Mesothelial cell of epicardium (in vitro differentiated cells): ENCODE measurements at regions not wholly inside any gene's neighbourhood (a gene's known extent, or its start where the extent isn't known, plus 50 kb on each side); places are given as distances from the start of the nearest gene placed in this dataset.
"Not testable (repeated sequence)": the region's sequence is repeated elsewhere in the genome, so short reads cannot be mapped to it uniquely, and the experiment has no call there.

Source experiments
- DNase-seq, 2 experiments: peaks; one replicate each; pipeline ENCODE4 v3.0.0; 2021; ENCODE audit warnings: low spot score in 2 of 2; ENCODE audit not compliant: unreplicated experiment in 2 of 2
- H3K27ac Mint-ChIP-seq: 2 replicates; pipeline ENCODE4 v1.8.0; 2021; ENCODE audit warnings: mixed read lengths
- H3K27me3 Mint-ChIP-seq: 2 replicates; pipeline ENCODE4 v1.8.0; 2021; ENCODE audit warnings: low read depth, mixed read lengths
- H3K36me3 Mint-ChIP-seq: 2 replicates; pipeline ENCODE4 v1.8.0; 2021; ENCODE audit warnings: mixed read lengths
- H3K4me1 Mint-ChIP-seq: 2 replicates; pipeline ENCODE4 v1.8.0; 2021; ENCODE audit warnings: mixed read lengths
- H3K4me3 Mint-ChIP-seq: 2 replicates; pipeline ENCODE4 v1.8.0; 2021; ENCODE audit warnings: mild to moderate bottlenecking, moderate library complexity, mixed read lengths
- H3K9me3 Mint-ChIP-seq: 2 replicates; pipeline ENCODE4 v1.8.0; 2021; ENCODE audit warnings: mixed read lengths
- TF ChIP-seq, protein P1 (sequence below): fragments of 200-600 bp; sonication (generic); IDR thresholded peaks from one replicate; pipeline ENCODE4 v1.5.0; 2021; ENCODE audit warnings: antibody characterized with exemption; ENCODE audit not compliant: unreplicated experiment

DNA sequence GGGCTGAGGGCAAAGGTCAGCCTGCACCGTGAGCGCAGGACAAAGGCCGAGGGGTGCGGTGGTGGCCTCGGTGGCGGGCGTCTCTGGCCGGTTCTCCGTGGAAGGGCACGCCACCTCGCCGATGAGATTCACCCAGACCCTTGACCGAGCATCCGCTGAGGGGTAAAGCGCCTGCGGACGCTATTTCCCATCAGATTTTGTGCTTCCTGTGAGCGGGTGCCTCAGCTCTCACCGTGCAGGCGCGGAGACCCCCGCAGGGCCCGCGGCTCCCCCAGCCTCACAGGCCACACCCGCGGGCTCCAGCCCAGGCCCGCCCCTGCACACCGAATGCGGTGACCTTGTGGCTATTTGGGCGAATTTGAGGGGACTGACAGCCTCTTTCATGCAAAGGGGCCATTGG lies 348.0 kb downstream of the TEX29 start:
- no peak for DNase-seq
- H3K9me3 Mint-ChIP-seq, result no peaks in the 10 kb centered on the region
- peaks cover 8% of the 10 kb centered on the region for H3K27me3 Mint-ChIP-seq
- TF ChIP-seq, protein P1, sequence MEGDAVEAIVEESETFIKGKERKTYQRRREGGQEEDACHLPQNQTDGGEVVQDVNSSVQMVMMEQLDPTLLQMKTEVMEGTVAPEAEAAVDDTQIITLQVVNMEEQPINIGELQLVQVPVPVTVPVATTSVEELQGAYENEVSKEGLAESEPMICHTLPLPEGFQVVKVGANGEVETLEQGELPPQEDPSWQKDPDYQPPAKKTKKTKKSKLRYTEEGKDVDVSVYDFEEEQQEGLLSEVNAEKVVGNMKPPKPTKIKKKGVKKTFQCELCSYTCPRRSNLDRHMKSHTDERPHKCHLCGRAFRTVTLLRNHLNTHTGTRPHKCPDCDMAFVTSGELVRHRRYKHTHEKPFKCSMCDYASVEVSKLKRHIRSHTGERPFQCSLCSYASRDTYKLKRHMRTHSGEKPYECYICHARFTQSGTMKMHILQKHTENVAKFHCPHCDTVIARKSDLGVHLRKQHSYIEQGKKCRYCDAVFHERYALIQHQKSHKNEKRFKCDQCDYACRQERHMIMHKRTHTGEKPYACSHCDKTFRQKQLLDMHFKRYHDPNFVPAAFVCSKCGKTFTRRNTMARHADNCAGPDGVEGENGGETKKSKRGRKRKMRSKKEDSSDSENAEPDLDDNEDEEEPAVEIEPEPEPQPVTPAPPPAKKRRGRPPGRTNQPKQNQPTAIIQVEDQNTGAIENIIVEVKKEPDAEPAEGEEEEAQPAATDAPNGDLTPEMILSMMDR, result no peak
- no peaks in the 10 kb centered on the region for H3K36me3 Mint-ChIP-seq
- no peak overlapping the region for H3K4me3 Mint-ChIP-seq
- H3K27ac Mint-ChIP-seq, result no peak overlapping the region
- H3K4me1 Mint-ChIP-seq, result no peaks in the 10 kb centered on the region

DNA sequence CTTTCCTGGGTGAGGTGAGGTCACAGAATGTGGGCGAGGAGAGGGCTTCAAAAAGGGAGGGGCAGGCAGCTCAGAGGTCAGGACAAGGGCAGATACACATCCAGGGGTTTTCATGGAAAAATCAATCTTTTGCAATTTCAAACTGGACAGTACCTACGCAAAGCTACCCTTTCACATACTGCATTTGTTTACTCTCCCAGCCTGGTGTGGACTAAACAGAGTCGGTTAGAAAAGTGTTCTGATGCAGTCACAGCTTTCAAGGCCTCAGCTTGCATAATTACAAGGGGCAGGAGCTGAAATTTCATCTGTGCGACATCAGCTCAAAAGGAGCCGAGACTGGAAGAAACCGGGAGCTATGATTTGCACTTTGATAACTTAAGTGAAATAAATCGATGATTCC lies 351.8 kb downstream of the TEX29 start:
- H3K27ac Mint-ChIP-seq, H3K4me3 Mint-ChIP-seq, H3K36me3 Mint-ChIP-seq: not testable (repeated sequence)

DNA sequence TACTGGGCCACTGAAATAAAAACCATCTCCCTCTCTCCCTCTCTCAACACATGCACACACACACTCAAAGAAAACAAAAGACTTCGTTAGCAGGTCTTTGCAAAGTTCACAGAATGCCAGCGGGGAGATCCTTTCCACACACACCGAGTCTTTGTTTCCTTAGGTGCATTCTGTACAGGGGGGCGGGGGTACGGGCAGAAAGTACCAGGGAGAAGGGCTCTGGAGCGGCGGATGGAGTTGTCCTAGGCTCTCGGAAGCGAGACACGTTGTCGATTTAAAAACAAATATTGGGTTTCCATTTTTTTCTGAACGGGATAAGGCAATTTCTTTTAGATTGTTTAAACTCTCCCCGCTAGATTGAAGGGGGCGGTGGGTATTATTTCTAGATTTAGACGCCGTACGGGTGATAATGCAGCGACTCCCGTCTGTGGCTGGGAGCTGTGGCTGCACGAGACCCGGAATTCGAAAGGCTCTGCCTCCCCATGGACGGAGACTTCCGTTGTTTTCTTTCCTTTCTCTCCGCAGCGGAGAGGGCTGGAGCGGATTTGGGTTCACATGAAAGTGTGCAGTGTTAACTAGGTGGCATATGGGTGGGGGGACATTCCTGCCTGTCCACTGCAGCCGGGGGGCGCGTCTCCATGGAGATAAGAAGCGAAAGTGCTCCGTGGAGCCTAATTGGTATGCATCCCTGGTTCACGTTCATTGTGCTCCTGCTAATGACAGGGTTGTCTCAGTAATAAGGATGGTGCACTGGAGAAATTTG lies 357.9 kb downstream of the TEX29 start:
- not testable (repeated sequence) for H3K27ac Mint-ChIP-seq, H3K36me3 Mint-ChIP-seq, DNase-seq, H3K4me3 Mint-ChIP-seq, H3K27me3 Mint-ChIP-seq, H3K4me1 Mint-ChIP-seq, H3K9me3 Mint-ChIP-seq

More for the DNA sequence above, 351.8 kb downstream of the TEX29 start:
- H3K27me3 Mint-ChIP-seq, H3K9me3 Mint-ChIP-seq, DNase-seq, H3K4me1 Mint-ChIP-seq: not testable (repeated sequence)

DNA sequence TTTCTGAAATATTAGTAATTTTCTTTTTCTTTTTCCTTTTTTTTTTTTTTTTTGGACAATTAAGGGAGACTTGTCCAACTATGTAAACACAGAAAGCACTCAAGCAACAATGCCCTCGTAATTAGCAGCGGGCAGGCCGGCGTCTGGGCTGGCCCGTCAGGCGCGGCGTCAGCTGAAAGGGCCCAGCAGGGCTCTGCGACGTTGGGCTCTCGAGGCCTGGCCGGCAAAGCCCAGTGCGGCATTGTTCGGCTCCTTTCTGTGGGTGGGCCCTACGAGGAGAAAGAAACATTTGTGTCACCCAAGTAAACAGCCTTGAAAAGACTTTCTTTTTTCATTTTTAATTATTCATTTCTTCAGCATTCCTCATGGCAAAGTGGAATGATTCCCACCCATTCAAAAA lies 359.2 kb downstream of the TEX29 start:
- H3K27me3 Mint-ChIP-seq, H3K4me3 Mint-ChIP-seq, H3K36me3 Mint-ChIP-seq, DNase-seq, H3K4me1 Mint-ChIP-seq, H3K9me3 Mint-ChIP-seq, H3K27ac Mint-ChIP-seq: not testable (repeated sequence)

DNA sequence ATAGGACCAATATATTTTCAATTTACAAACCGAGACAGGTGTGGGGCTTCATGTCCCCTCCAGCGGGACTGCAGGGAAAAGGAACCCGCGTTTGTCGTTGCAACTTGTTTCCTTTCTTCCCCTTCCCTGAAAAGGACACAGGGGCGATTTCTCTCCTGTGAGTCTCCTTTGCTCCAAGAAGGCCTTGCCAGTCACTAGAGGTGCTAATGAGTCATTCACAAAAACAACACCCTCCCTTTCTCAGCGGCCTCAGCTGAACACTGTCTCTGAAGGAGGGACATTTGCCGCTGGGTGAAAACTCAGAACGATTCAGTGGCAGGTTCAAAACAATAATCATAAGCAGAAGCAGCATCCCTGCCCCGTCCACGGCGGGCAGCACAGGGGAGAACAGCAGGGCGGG lies 359.7 kb downstream of the TEX29 start:
- H3K4me3 Mint-ChIP-seq, H3K27me3 Mint-ChIP-seq, H3K27ac Mint-ChIP-seq, DNase-seq, H3K36me3 Mint-ChIP-seq, H3K9me3 Mint-ChIP-seq, H3K4me1 Mint-ChIP-seq: not testable (repeated sequence)

DNA sequence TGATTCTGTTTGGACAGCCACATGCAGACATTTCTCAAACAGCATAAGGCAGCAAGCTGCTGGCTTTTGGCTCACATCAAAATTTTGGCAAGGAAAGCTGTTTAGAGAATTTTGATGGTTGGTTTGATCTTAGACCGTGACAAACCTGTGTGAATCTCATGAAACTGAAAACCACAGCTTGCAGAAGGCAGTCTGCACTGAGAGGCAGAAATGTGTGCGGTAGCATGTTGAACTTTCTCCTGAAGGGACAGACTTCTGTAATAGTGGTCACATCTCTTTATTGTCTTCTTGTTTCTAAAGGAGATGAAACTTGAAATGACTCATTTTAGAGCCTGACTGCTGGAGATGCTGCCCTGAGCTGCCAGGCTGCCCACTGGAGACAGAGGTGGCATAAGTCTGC lies 371.6 kb downstream of the TEX29 start:
- H3K9me3 Mint-ChIP-seq, H3K4me3 Mint-ChIP-seq, H3K27me3 Mint-ChIP-seq, DNase-seq, H3K4me1 Mint-ChIP-seq, H3K27ac Mint-ChIP-seq, H3K36me3 Mint-ChIP-seq: not testable (repeated sequence)

DNA sequence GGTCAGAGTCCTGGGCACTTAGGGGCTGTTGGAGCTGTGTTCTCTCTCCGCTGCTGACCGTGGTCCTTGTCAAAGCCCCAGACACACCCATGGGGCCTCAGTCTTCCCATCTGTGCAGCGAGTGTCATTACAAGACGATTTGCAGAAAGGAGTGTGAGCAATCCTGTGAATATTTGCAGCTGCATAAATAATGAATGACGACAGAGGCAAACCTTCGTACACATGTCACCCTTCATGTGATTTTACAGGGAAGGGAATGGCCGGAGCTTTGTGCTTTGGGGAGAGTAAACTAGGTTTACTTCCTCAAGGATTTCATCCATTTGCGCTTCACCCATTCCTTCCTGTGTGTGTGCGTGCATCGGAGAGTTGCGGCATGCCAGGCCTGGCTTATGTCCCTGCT lies 370.8 kb upstream of the SOX1 start:
- H3K9me3 Mint-ChIP-seq, H3K27ac Mint-ChIP-seq, DNase-seq, H3K36me3 Mint-ChIP-seq, H3K27me3 Mint-ChIP-seq, H3K4me1 Mint-ChIP-seq, H3K4me3 Mint-ChIP-seq: not testable (repeated sequence)

DNA sequence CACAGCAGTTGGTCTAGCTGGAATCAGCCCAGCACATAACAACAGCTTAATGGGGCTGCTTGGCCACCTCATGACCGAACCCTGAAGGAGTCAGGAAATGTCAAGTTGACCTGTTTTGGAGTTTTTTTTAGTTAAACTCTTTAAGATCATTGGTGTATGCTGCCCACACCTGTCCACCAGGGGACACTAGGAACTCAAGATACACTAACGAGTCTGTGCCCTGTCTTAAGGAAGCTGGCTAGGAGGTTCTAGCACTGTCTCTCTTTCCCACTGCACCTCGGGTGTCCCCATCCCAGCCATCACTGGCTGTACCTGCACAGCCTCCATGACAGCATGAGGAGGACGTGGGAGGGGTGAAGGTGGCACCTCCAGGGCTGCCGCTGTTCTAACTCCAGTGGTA lies 364.9 kb upstream of the SOX1 start:
- DNase-seq, H3K36me3 Mint-ChIP-seq, H3K27me3 Mint-ChIP-seq, H3K4me3 Mint-ChIP-seq, H3K27ac Mint-ChIP-seq, H3K4me1 Mint-ChIP-seq, H3K9me3 Mint-ChIP-seq: not testable (repeated sequence)
